GM23338 (cell line): ENCODE measurements at regions not wholly inside any gene's neighbourhood (a gene's known extent, or its start where the extent isn't known, plus 50 kb on each side); places are given as distances from the start of the nearest gene placed in this dataset.

ENCODE experiments used
- CREB1 ChIP-seq: fragments of 250-450 bp; sonication (Bioruptor Pico); IDR thresholded peaks from 2 replicates; pipeline ENCODE4 v1.5.0; 2020; ENCODE audit warnings: low read depth, mild to moderate bottlenecking, moderate library complexity
- CTCF ChIP-seq, 2 experiments: fragments of 200-600 bp in 1 of 2; sonication (generic) in 1 of 2; conservative IDR thresholded peaks; 2 replicates each; pipeline versions ENCODE4 v1.5.1 to v1.6.1; 2016 to 2017; ENCODE audit warnings: antibody characterized with exemption in 2 of 2, low read depth in 2 of 2, mild to moderate bottlenecking in 2 of 2, moderate library complexity in 1 of 2
- ETS1 ChIP-seq: IDR thresholded peaks from 2 replicates; pipeline ENCODE4 v1.6.1; 2016; ENCODE audit warnings: antibody characterized with exemption
- EZH2 ChIP-seq: fragments of 200-600 bp; sonication (generic); IDR thresholded peaks from one replicate; pipeline ENCODE4 v1.8.0; 2017; ENCODE audit warnings: antibody characterized with exemption, mild to moderate bottlenecking, low read depth; ENCODE audit not compliant: unreplicated experiment
- EZH2phosphoT487 ChIP-seq: fragments of 200-600 bp; sonication (generic); IDR thresholded peaks from one replicate; pipeline ENCODE4 v1.8.1; 2018; ENCODE audit warnings: antibody characterized with exemption; ENCODE audit not compliant: unreplicated experiment
- JUNB ChIP-seq: IDR thresholded peaks from one replicate; pipeline ENCODE4 v1.6.1; 2016; ENCODE audit warnings: antibody characterized with exemption; ENCODE audit not compliant: unreplicated experiment
- NANOG ChIP-seq: IDR thresholded peaks from 2 replicates; pipeline ENCODE4 v1.6.1; 2016; ENCODE audit warnings: antibody characterized with exemption, borderline replicate concordance
- POLR2AphosphoS5 ChIP-seq: IDR thresholded peaks from 2 replicates; pipeline ENCODE4 v1.6.1; 2016; ENCODE audit warnings: antibody characterized with exemption, low read depth
- REST ChIP-seq: IDR thresholded peaks from one replicate; pipeline ENCODE4 v1.6.1; 2018; ENCODE audit warnings: antibody characterized with exemption; ENCODE audit not compliant: unreplicated experiment
- STAT1 ChIP-seq: IDR thresholded peaks from one replicate; pipeline ENCODE4 v1.6.1; 2016; ENCODE audit warnings: antibody characterized with exemption; ENCODE audit not compliant: unreplicated experiment
- ZNF114 ChIP-seq: fragments of 250-450 bp; sonication (Bioruptor Pico); IDR thresholded peaks from 2 replicates; pipeline ENCODE4 v1.5.0; 2020; ENCODE audit warnings: mild to moderate bottlenecking, moderate library complexity
- ZNF331 ChIP-seq: fragments of 250-450 bp; sonication (Bioruptor Pico); IDR thresholded peaks from 2 replicates; pipeline ENCODE4 v1.5.0; 2020; ENCODE audit warnings: low read depth, mild to moderate bottlenecking, moderate library complexity
- ZNF462 ChIP-seq: fragments of 250-450 bp; sonication (Bioruptor Pico); IDR thresholded peaks from 2 replicates; pipeline ENCODE4 v1.5.0; 2020; ENCODE audit warnings: mild to moderate bottlenecking, moderate library complexity

GRCh38 chr22:26958378-26958777 is 301.0 kb downstream of the MIAT start:
- no peak for TF ChIP-seq CTCF (conservative IDR thresholded peaks at IDR 0.05; ENCODE audit: low read depth in 2 of 2)
- TF ChIP-seq POLR2AphosphoS5, result no peak
- no peak for TF ChIP-seq EZH2
- TF ChIP-seq EZH2phosphoT487, result no peak
- TF ChIP-seq ETS1, result no peak
- no peak for TF ChIP-seq REST
- TF ChIP-seq JUNB, result no peak
- no peak for TF ChIP-seq ZNF114 (CRISPR knock-in tag)
- no peak for TF ChIP-seq CREB1 (CRISPR knock-in tag)
- no peak for TF ChIP-seq STAT1
- no peak for TF ChIP-seq ZNF462 (CRISPR knock-in tag)
- no peak for TF ChIP-seq NANOG
- no peak for TF ChIP-seq ZNF331
